ENCODE measurements at regions not wholly inside any gene's neighbourhood (a gene's known extent, or its start where the extent isn't known, plus 50 kb on each side); places are given as distances from the start of the nearest gene placed in this dataset.

- H3K36me3 ChIP-seq (ENCODE audit: insufficient read depth, low read length): no peaks in the 10 kb centered on the region
- H3K79me2 ChIP-seq (ENCODE audit: insufficient read depth, low read length): no peaks in the 10 kb centered on the region
- H3K27me3 ChIP-seq (ENCODE audit: insufficient read depth, low read length, poor library complexity): peaks cover 10% of the 10 kb centered on the region
- H3K9me3 ChIP-seq (ENCODE audit: insufficient read depth, low read length, severe bottlenecking): no peaks in the 10 kb centered on the region
- H4K20me1 ChIP-seq (ENCODE audit: insufficient read depth, low read length): no peaks in the 10 kb centered on the region
- H3K9ac ChIP-seq (ENCODE audit: low read depth, low read length): no peak overlapping the region
- H3K4me1 ChIP-seq (ENCODE audit: insufficient read depth, low read length): no peaks in the 10 kb centered on the region
- H3K4me2 ChIP-seq (ENCODE audit: insufficient read depth, low read length): no peak overlapping the region
- no peak for TF ChIP-seq EZH2 (IDR thresholded peaks at IDR 0.05; ENCODE audit: borderline replicate concordance, low read depth, low read length, severe bottlenecking)
- TF ChIP-seq CTCF (IDR thresholded peaks at IDR 0.05; ENCODE audit: borderline replicate concordance, extremely low read depth, low read length, poor library complexity, severe bottlenecking): no peak
- DNase-seq (no peak), ATAC-seq (ENCODE audit: insufficient read depth, low read depth) (no peak)
- H3K27ac ChIP-seq (ENCODE audit: low read length): no peak overlapping the region
- H2AFZ ChIP-seq (ENCODE audit: low read depth, low read length): no peak overlapping the region
- no peak overlapping the region for H3K4me3 ChIP-seq (ENCODE audit: low read depth in 1 of 2, low read length in 2 of 2)
These were observed 225.0 kb upstream of the UBASH3B start for GRCh38 chr11:122430490-122430889.

GRCh38 chr11:122426073-122426472 lies 229.4 kb upstream of the UBASH3B start:
- H3K9me3 ChIP-seq (ENCODE audit: insufficient read depth, low read length, severe bottlenecking): no peaks in the 10 kb centered on the region
- H4K20me1 ChIP-seq (ENCODE audit: insufficient read depth, low read length): no peaks in the 10 kb centered on the region
- H3K4me3 ChIP-seq (ENCODE audit: low read depth in 1 of 2, low read length in 2 of 2): no peak overlapping the region
- ATAC-seq (ENCODE audit: insufficient read depth, low read depth) (no peak), DNase-seq (no peak)
- H3K79me2 ChIP-seq (ENCODE audit: insufficient read depth, low read length): no peaks in the 10 kb centered on the region
- H3K9ac ChIP-seq (ENCODE audit: low read depth, low read length): no peak overlapping the region
- H3K27ac ChIP-seq (ENCODE audit: low read length): no peak overlapping the region
- no peak overlapping the region for H3K4me2 ChIP-seq (ENCODE audit: insufficient read depth, low read length)
- H3K4me1 ChIP-seq (ENCODE audit: insufficient read depth, low read length): no peaks in the 10 kb centered on the region
- TF ChIP-seq EZH2 (IDR thresholded peaks at IDR 0.05; ENCODE audit: borderline replicate concordance, low read depth, low read length, severe bottlenecking): no peak
- no peak for TF ChIP-seq CTCF (IDR thresholded peaks at IDR 0.05; ENCODE audit: borderline replicate concordance, extremely low read depth, low read length, poor library complexity, severe bottlenecking)
- no peaks in the 10 kb centered on the region for H3K36me3 ChIP-seq (ENCODE audit: insufficient read depth, low read length)
- H2AFZ ChIP-seq (ENCODE audit: low read depth, low read length): no peak overlapping the region
- H3K27me3 ChIP-seq (ENCODE audit: insufficient read depth, low read length, poor library complexity): peaks cover 15% of the 10 kb centered on the region

- Histone ChIP-seq H2AFZ (ENCODE audit: low read depth, low read length) (no peak overlapping the region), H3K27ac (ENCODE audit: low read length) (no peak overlapping the region), H3K4me1 (ENCODE audit: insufficient read depth, low read length) (no peaks in the 10 kb centered on the region), H3K79me2 (ENCODE audit: insufficient read depth, low read length) (no peaks in the 10 kb centered on the region), H3K9ac (ENCODE audit: low read depth, low read length) (no peak overlapping the region), H4K20me1 (ENCODE audit: insufficient read depth, low read length) (no peaks in the 10 kb centered on the region), H3K27me3 (ENCODE audit: insufficient read depth, low read length, poor library complexity) (peaks cover 13% of the 10 kb centered on the region), H3K4me3 (ENCODE audit: low read depth in 1 of 2, low read length in 2 of 2) (no peak overlapping the region), H3K9me3 (ENCODE audit: insufficient read depth, low read length, severe bottlenecking) (no peaks in the 10 kb centered on the region), H3K4me2 (ENCODE audit: insufficient read depth, low read length) (no peak overlapping the region), H3K36me3 (ENCODE audit: insufficient read depth, low read length) (no peaks in the 10 kb centered on the region)
- ATAC-seq (ENCODE audit: insufficient read depth, low read depth): no peak
- DNase-seq: no peak
- TF ChIP-seq CTCF (IDR thresholded peaks at IDR 0.05; ENCODE audit: borderline replicate concordance, extremely low read depth, low read length, poor library complexity, severe bottlenecking) (no peak), EZH2 (IDR thresholded peaks at IDR 0.05; ENCODE audit: borderline replicate concordance, low read depth, low read length, severe bottlenecking) (no peak)
These were observed 230.9 kb upstream of the UBASH3B start for GRCh38 chr11:122424636-122425035.

- Histone ChIP-seq H3K4me3 (ENCODE audit: low read depth in 1 of 2, low read length in 2 of 2) (no peak overlapping the region), H3K4me2 (ENCODE audit: insufficient read depth, low read length) (no peak overlapping the region), H3K4me1 (ENCODE audit: insufficient read depth, low read length) (no peaks in the 10 kb centered on the region), H3K36me3 (ENCODE audit: insufficient read depth, low read length) (no peaks in the 10 kb centered on the region), H3K79me2 (ENCODE audit: insufficient read depth, low read length) (no peaks in the 10 kb centered on the region), H3K9me3 (ENCODE audit: insufficient read depth, low read length, severe bottlenecking) (no peaks in the 10 kb centered on the region), H3K9ac (ENCODE audit: low read depth, low read length) (no peak overlapping the region), H3K27me3 (ENCODE audit: insufficient read depth, low read length, poor library complexity) (peaks cover 13% of the 10 kb centered on the region), H4K20me1 (ENCODE audit: insufficient read depth, low read length) (no peaks in the 10 kb centered on the region), H2AFZ (ENCODE audit: low read depth, low read length) (no peak overlapping the region), H3K27ac (ENCODE audit: low read length) (no peak overlapping the region)
- DNase-seq (no peak), ATAC-seq (ENCODE audit: insufficient read depth, low read depth) (no peak)
- TF ChIP-seq CTCF (IDR thresholded peaks at IDR 0.05; ENCODE audit: borderline replicate concordance, extremely low read depth, low read length, poor library complexity, severe bottlenecking) (no peak), EZH2 (IDR thresholded peaks at IDR 0.05; ENCODE audit: borderline replicate concordance, low read depth, low read length, severe bottlenecking) (no peak)
These were observed 231.6 kb upstream of the UBASH3B start for GRCh38 chr11:122423886-122424285.
